HG02798 (cell line): ENCODE measurements at regions not wholly inside any gene's neighbourhood (a gene's known extent, or its start where the extent isn't known, plus 50 kb on each side); places are given as distances from the start of the nearest gene placed in this dataset.

ENCODE experiments used
- ATAC-seq: cut with Tn5 transposase; IDR thresholded peaks from one replicate; pipeline ENCODE4 v1.9.1; 2021; ENCODE audit warnings: mild to moderate bottlenecking; ENCODE audit not compliant: unreplicated experiment, poor library complexity

GRCh38 chr16:27735031-27735430, 185.1 kb downstream of the KATNIP start:
- ATAC-seq = no peak

- no peak for ATAC-seq
These were observed 186.5 kb downstream of the KATNIP start for GRCh38 chr16:27736431-27736830.

- ATAC-seq = no peak
These were observed 187.6 kb downstream of the KATNIP start for GRCh38 chr16:27737513-27737912.
